AG04450 (cell line): ENCODE measurements at regions not wholly inside any gene's neighbourhood (a gene's known extent, or its start where the extent isn't known, plus 50 kb on each side); places are given as distances from the start of the nearest gene placed in this dataset.

Source experiments
- CTCF ChIA-PET: fragments of 300-600, 350-600 bp; formaldehyde crosslinking; extraction: SDS; loops from one replicate; lab custom pipeline; 2022; ENCODE audit warnings: antibody characterized with exemption, inconsistent platforms; lab: Charles Lee
- POLR2A ChIA-PET: fragments of 350-600 bp; formaldehyde crosslinking; extraction: SDS; loops from one replicate; lab custom pipeline; 2021; ENCODE audit warnings: antibody characterized with exemption, inconsistent platforms; lab: Yijun Ruan, JAX
- DNase-seq: peaks from one replicate; pipeline ENCODE4 v3.0.0-alpha.2; 2011; ENCODE audit warnings: low read depth, low spot score
- H3K27ac ChIP-seq: one replicate; pipeline ENCODE4 v1.5.1; 2012; ENCODE audit warnings: low read depth, low read length, control low read depth
- H3K27me3 ChIP-seq: one replicate; pipeline ENCODE4 v1.6.0; 2012; ENCODE audit warnings: low read length; ENCODE audit not compliant: control insufficient read depth, insufficient read depth
- H3K4me3 ChIP-seq: 2 replicates; pipeline ENCODE4 v1.5.1; 2011; ENCODE audit warnings: mild to moderate bottlenecking, low read depth, low read length, control low read depth
- H3K9me3 ChIP-seq: 2 replicates; pipeline ENCODE4 v1.5.1; 2012; ENCODE audit warnings: low read length; ENCODE audit not compliant: control insufficient read depth, insufficient read depth
- CTCF ChIP-seq: IDR thresholded peaks from 2 replicates; pipeline ENCODE4 v1.5.1; 2011; ENCODE audit warnings: low read depth, low read length, control low read depth, inconsistent platforms

GRCh38 chr1:81406292-81406999 lies 394.3 kb upstream of the ADGRL2 start:
- Histone ChIP-seq H3K27ac (no peak overlapping the region), H3K4me3 (no peak overlapping the region), H3K9me3 (no peaks in the 10 kb centered on the region), H3K27me3 (no peaks in the 10 kb centered on the region)
- no peak for TF ChIP-seq CTCF
- ChIA-PET POLR2A (no interaction called here), CTCF (interaction anchor here (0.5 kb wide), 1 partner anchor 41 kb away, joined by 3 read pairs; no protein-coding TSS in a partner anchor)
- no peak for DNase-seq

- Histone ChIP-seq H3K27me3 (no peaks in the 10 kb centered on the region), H3K4me3 (no peak overlapping the region), H3K27ac (no peak overlapping the region), H3K9me3 (no peaks in the 10 kb centered on the region)
- ChIA-PET POLR2A (no interaction called here), CTCF (no interaction called here)
- TF ChIP-seq CTCF = no peak
- DNase-seq = no peak
These were observed 402.7 kb upstream of the ADGRL2 start for GRCh38 chr1:81398041-81398440.

- no peaks in the 10 kb centered on the region for H3K27me3 ChIP-seq
- no peak overlapping the region for H3K4me3 ChIP-seq
- no peaks in the 10 kb centered on the region for H3K9me3 ChIP-seq
- ChIA-PET POLR2A (no interaction called here), CTCF (no interaction called here)
- no peak for TF ChIP-seq CTCF
- H3K27ac ChIP-seq = no peak overlapping the region
- DNase-seq = no peak
These were observed 408.1 kb upstream of the ADGRL2 start for GRCh38 chr1:81392526-81393226.

- no peaks in the 10 kb centered on the region for H3K27me3 ChIP-seq
- H3K27ac ChIP-seq = no peak overlapping the region
- H3K4me3 ChIP-seq = no peak overlapping the region
- CTCF ChIA-PET = interaction anchor here (1.6 kb wide), 1 partner anchor 23 kb away, joined by 5 read pairs; no protein-coding TSS in a partner anchor
- no peak for TF ChIP-seq CTCF
- DNase-seq = no peak
- H3K9me3 ChIP-seq = no peaks in the 10 kb centered on the region
- POLR2A ChIA-PET = no interaction called here
These were observed 409.5 kb upstream of the ADGRL2 start for GRCh38 chr1:81391125-81391828.

- no peaks in the 10 kb centered on the region for H3K9me3 ChIP-seq
- TF ChIP-seq CTCF = no peak
- CTCF ChIA-PET = no interaction called here
These were observed 412.3 kb upstream of the ADGRL2 start for GRCh38 chr1:81388435-81388834.

More at GRCh38 chr1:81388435-81388834, 412.3 kb upstream of the ADGRL2 start:
- no peak overlapping the region for H3K4me3 ChIP-seq
- POLR2A ChIA-PET = no interaction called here
- DNase-seq = no peak
- H3K27me3 ChIP-seq = no peaks in the 10 kb centered on the region
- no peak overlapping the region for H3K27ac ChIP-seq
